HCT116 (cell line): ENCODE measurements at regions not wholly inside any gene's neighbourhood (a gene's known extent, or its start where the extent isn't known, plus 50 kb on each side); places are given as distances from the start of the nearest gene placed in this dataset.

Source experiments
- ATAC-seq: fragments of 200-7000 bp; cut with Tn5 transposase; 2 replicates; pipeline ENCODE4 v1.9.1; 2020; ENCODE audit warnings: mild to moderate bottlenecking, moderate library complexity
- BruUV-seq: library from RNA; stranded (reverse); fragments of 400-500 nt; replicated peaks from 2 replicates; lab custom pipeline; 2021; lab: Mats Ljungman, UMichigan
- CTCF ChIA-PET: fragments of 300-600 bp; sonication (Branson Sonifier 250); formaldehyde crosslinking; loops from one replicate; lab custom pipeline; 2021; ENCODE audit warnings: antibody characterized with exemption; lab: Charles Lee
- POLR2A ChIA-PET: fragments of 300-600, 350-600 bp; sonication (Branson Sonifier 250); formaldehyde crosslinking; loops from one replicate; lab custom pipeline; 2021; ENCODE audit warnings: antibody characterized with exemption; lab: Charles Lee
- RAD21 ChIA-PET, 2 experiments: fragments of 300-600 bp; sonication (Branson Sonifier 250); formaldehyde crosslinking; loops; one replicate each; lab custom pipeline; 2023; ENCODE audit warnings: low total read pairs in 2 of 2; ENCODE audit not compliant: uncharacterized antibody in 2 of 2, unreplicated experiment in 2 of 2, low non-redundant PET in 1 of 2; lab: Charles Lee
- DNase-seq: peaks from one replicate; pipeline ENCODE4 v3.0.0-alpha.2; 2010; ENCODE audit warnings: low read depth, low spot score
- H2AFZ ChIP-seq: fragments of 200-600 bp; shearing (Covaris generic), sonication (generic); 2 replicates; pipeline ENCODE4 v1.6.1; 2017; ENCODE audit warnings: low read depth, mixed run types, mixed read lengths, antibody characterized with exemption, low read length; ENCODE audit not compliant: poor library complexity, severe bottlenecking
- H3K27ac ChIP-seq: 2 replicates; pipeline ENCODE4 v1.5.1; 2012; ENCODE audit warnings: low read depth, low read length
- H3K27me3 ChIP-seq: fragments of 200-600 bp; sonication (generic); 2 replicates; pipeline ENCODE4 v1.6.1; 2016; ENCODE audit warnings: mixed run types, low read length, mixed read lengths; ENCODE audit not compliant: insufficient read depth
- H3K36me3 ChIP-seq, 2 experiments: fragments of 200-500 bp in 1 of 2; fragments of 200-600 bp in 1 of 2; sonication (Bioruptor generic) in 1 of 2; sonication (generic) in 1 of 2; 2 replicates each; pipeline versions ENCODE4 v1.5.1 to v1.6.1; 2014 to 2016; ENCODE audit warnings: low read length in 2 of 2, inconsistent platforms in 1 of 2, mixed read lengths in 1 of 2, mixed run types in 1 of 2; ENCODE audit not compliant: insufficient read depth in 2 of 2, control insufficient read depth in 1 of 2
- H3K4me1 ChIP-seq, 2 experiments: fragments of 200-600 bp in 1 of 2; sonication (generic) in 1 of 2; 2 replicates each; pipeline versions ENCODE4 v1.5.1 to v1.6.1; 2012 to 2017; ENCODE audit warnings: low read length in 2 of 2, inconsistent platforms in 1 of 2, mild to moderate bottlenecking in 1 of 2, mixed read lengths in 1 of 2, mixed run types in 1 of 2, moderate library complexity in 1 of 2; ENCODE audit not compliant: insufficient read depth in 2 of 2, control insufficient read depth in 1 of 2
- H3K4me2 ChIP-seq: fragments of 200-600 bp; sonication (generic); 2 replicates; pipeline ENCODE4 v1.6.1; 2017; ENCODE audit warnings: mixed run types, low read length, mixed read lengths
- H3K4me3 ChIP-seq, 2 experiments: fragments of 200-600 bp in 1 of 2; sonication (generic) in 1 of 2; replicated peaks in 1 of 2; 2 replicates each; pipeline ENCODE4 v1.5.1; 2011 to 2016; ENCODE audit warnings: low read length in 2 of 2, control low read depth in 1 of 2, low read depth in 1 of 2, mild to moderate bottlenecking in 1 of 2, mixed read lengths in 1 of 2, mixed run types in 1 of 2
- H3K79me2 ChIP-seq: fragments of 200-600 bp; sonication (generic); 2 replicates; pipeline ENCODE4 v1.6.1; 2017; ENCODE audit warnings: mild to moderate bottlenecking, mixed run types, low read length, moderate library complexity, mixed read lengths; ENCODE audit not compliant: insufficient read depth
- H3K9ac ChIP-seq: fragments of 200-600 bp; sonication (generic); 2 replicates; pipeline ENCODE4 v1.6.1; 2016; ENCODE audit warnings: low read length, mixed read lengths
- H3K9me2 ChIP-seq: fragments of 200-600 bp; sonication (generic), shearing (Covaris generic); 2 replicates; pipeline ENCODE4 v1.6.1; 2017; ENCODE audit warnings: mixed run types, mild to moderate bottlenecking, moderate library complexity; ENCODE audit not compliant: insufficient read depth
- H3K9me3 ChIP-seq, 2 experiments: fragments of 200-500 bp in 1 of 2; fragments of 200-600 bp in 1 of 2; sonication (Bioruptor generic) in 1 of 2; sonication (generic) in 1 of 2; 2 replicates each; pipeline ENCODE4 v1.6.1; 2014 to 2017; ENCODE audit warnings: low read length in 2 of 2, mixed read lengths in 2 of 2, inconsistent platforms in 1 of 2, low read depth in 1 of 2, mild to moderate bottlenecking in 1 of 2, mixed run types in 1 of 2, moderate library complexity in 1 of 2; ENCODE audit not compliant: control insufficient read depth in 1 of 2, insufficient read depth in 1 of 2
- H4K20me1 ChIP-seq: fragments of 200-600 bp; sonication (generic), shearing (Covaris generic); 2 replicates; pipeline ENCODE4 v1.6.1; 2017; ENCODE audit warnings: mixed run types, mild to moderate bottlenecking, moderate library complexity; ENCODE audit not compliant: insufficient read depth
- CEBPB ChIP-seq: IDR thresholded peaks from 2 replicates; pipeline ENCODE4 v1.6.1; 2012; ENCODE audit warnings: low read depth
- EGR1 ChIP-seq: IDR thresholded peaks from 2 replicates; pipeline ENCODE4 v1.6.1; 2012; ENCODE audit warnings: low read depth
- FOSL1 ChIP-seq: IDR thresholded peaks from 2 replicates; pipeline ENCODE4 v1.6.1; 2012; ENCODE audit warnings: low read depth
- POLR2A ChIP-seq: IDR thresholded peaks from 2 replicates; pipeline ENCODE4 v1.7.0; 2011; ENCODE audit warnings: borderline replicate concordance; ENCODE audit not compliant: insufficient read depth, insufficient read length; ENCODE audit errors: extremely low read depth
- REST ChIP-seq: IDR thresholded peaks from 2 replicates; pipeline ENCODE4 v1.6.1; 2012; ENCODE audit warnings: low read depth
- SIN3A ChIP-seq: IDR thresholded peaks from 2 replicates; pipeline ENCODE4 v1.6.1; 2012; ENCODE audit warnings: low read depth
- SRF ChIP-seq: IDR thresholded peaks from 2 replicates; pipeline ENCODE4 v1.6.1; 2012; ENCODE audit warnings: low read depth
- YY1 ChIP-seq: IDR thresholded peaks from 2 replicates; pipeline ENCODE4 v1.6.1; 2011; ENCODE audit warnings: low read length, low read depth, moderate library complexity, mild to moderate bottlenecking; ENCODE audit not compliant: insufficient replicate concordance; ENCODE audit errors: extremely low read depth
- ZFX ChIP-seq: fragments of 450-650 bp; IDR thresholded peaks from 2 replicates; pipeline ENCODE4 v1.6.1; 2017
- intact Hi-C: fragments of 100-400 bp; cut with micrococcal nuclease; formaldehyde crosslinking; loops from 2 replicates; pipeline ENCODE4 v1.10.0; 2022

GRCh38 chr6:22068561-22069305 lies 228.1 kb downstream of the PRL start:
- H3K27ac ChIP-seq, result no peak overlapping the region
- no peaks in the 10 kb centered on the region for H3K27me3 ChIP-seq
- intact Hi-C loops, result no loop called here
- ChIA-PET RAD21 (no interaction called here), POLR2A (no interaction called here), CTCF (no interaction called here)
- DNase-seq (no peak), ATAC-seq (no peak)
- no peak overlapping the region for H3K4me3 ChIP-seq
- no peaks in the 10 kb centered on the region for H3K9me3 ChIP-seq
- no TSS peak for BruUV-seq
- H2AFZ ChIP-seq, result no peak overlapping the region
- no peak overlapping the region for H3K9ac ChIP-seq
- H3K9me2 ChIP-seq, result no peaks in the 10 kb centered on the region
- no peaks in the 10 kb centered on the region for H4K20me1 ChIP-seq
- TF ChIP-seq REST (no peak), YY1 (no peak), EGR1 (no peak), SIN3A (no peak), ZFX (no peak), CEBPB (no peak), POLR2A (no peak), FOSL1 (no peak), SRF (no peak)
- H3K79me2 ChIP-seq, result no peaks in the 10 kb centered on the region
- H3K4me2 ChIP-seq, result no peak overlapping the region
- H3K4me1 ChIP-seq, result no peaks in the 10 kb centered on the region
- no peaks in the 10 kb centered on the region for H3K36me3 ChIP-seq
